Motor neuron (in vitro differentiated cells): ENCODE measurements at regions not wholly inside any gene's neighbourhood (a gene's known extent, or its start where the extent isn't known, plus 50 kb on each side); places are given as distances from the start of the nearest gene placed in this dataset.
A peak's percentile ranks its signal among the peaks of the same experiment; 100 is the strongest.
"Not testable (repeated sequence)": the region's sequence is repeated elsewhere in the genome, so short reads cannot be mapped to it uniquely, and the experiment has no call there.

Experiments
- ATAC-seq, 8 experiments: fragments of 200-7000 bp; cut with Tn5 transposase; replicated peaks in 6 of 8; 2 replicates each; pipeline ENCODE4 v1.8.0; 2021; ENCODE audit warnings: mild to moderate bottlenecking in 8 of 8, moderate library complexity in 8 of 8
- H3K27ac ChIP-seq, 2 donors: fragments of 250-450 bp; sonication (Bioruptor Pico); 2 replicates each; pipeline ENCODE4 v1.9.0; 2021; ENCODE audit warnings: antibody characterized with exemption in 2 of 2, mild to moderate bottlenecking in 2 of 2, moderate library complexity in 1 of 2
- H3K4me1 ChIP-seq, 2 donors: fragments of 250-450 bp; sonication (Bioruptor Pico); replicated peaks in 1 of 2; 2 replicates each; pipeline ENCODE4 v1.6.1; 2021; ENCODE audit warnings: antibody characterized with exemption in 2 of 2, mild to moderate bottlenecking in 2 of 2, moderate library complexity in 1 of 2
- H3K4me3 ChIP-seq, 5 donors: fragments of 250-450 bp; sonication (Bioruptor Pico); 2 replicates each; pipeline ENCODE4 v1.9.0; 2021; ENCODE audit warnings: antibody characterized with exemption in 5 of 5, mild to moderate bottlenecking in 5 of 5, moderate library complexity in 4 of 5
- WGBS, 10 experiments: fragments of 450-650 bp; shearing (Covaris generic); methylation state at CpG; one replicate each; pipeline ENCODE4 v1.0.0; 2022; 5-methylcytosine and 5-hydroxymethylcytosine counted together
- in situ Hi-C, 9 experiments: fragments of 400-800 bp; cut with MboI; loops; one replicate each; pipeline ENCODE4 v1.15.0; 2021; ENCODE audit warnings: low sequenced_read_pairs in 9 of 9, low pct_unique_long_range_greater_than_20kb in 2 of 9; ENCODE audit not compliant: unreplicated experiment in 9 of 9

- no peaks in the 10 kb centered on the region for H3K4me1 ChIP-seq
- H3K27ac ChIP-seq: no peak overlapping the region
- no peak overlapping the region for H3K4me3 ChIP-seq
- in situ Hi-C loops: no loop called here
- ATAC-seq: peak in 1 of 8 experiments; percentile 75
- WGBS, 10 experiments: 0 to 100% (median 78%) methylated on average over 1 to 2 of the region's 2 CpGs; no CpG with 5 or more reads in 1 of the 10 experiments
Measured at GRCh38 chr13:58461217-58461616, 829.7 kb downstream of the PCDH17 start.

GRCh38 chr13:58463841-58464240, 832.3 kb downstream of the PCDH17 start:
- Histone ChIP-seq H3K27ac (no peak overlapping the region), H3K4me3 (no peak overlapping the region), H3K4me1 (no peaks in the 10 kb centered on the region)
- in situ Hi-C loops: no loop called here
- no peak for ATAC-seq

- 0 to 91% (median 70%) methylated on average over 1 to 4 of the region's 4 CpGs; no CpG with 5 or more reads in 1 of the 10 experiments for WGBS, 10 experiments
- in situ Hi-C loops: no loop called here
- H3K4me1 ChIP-seq: no peaks in the 10 kb centered on the region
Measured at GRCh38 chr13:58467176-58467575, 835.6 kb downstream of the PCDH17 start.

GRCh38 chr13:58472483-58472882, 840.9 kb downstream of the PCDH17 start:
- in situ Hi-C loops: no loop called here
- no peak for ATAC-seq
- 0 to 100% (median 89%) methylated on average over 1 to 3 of the region's 3 CpGs; no CpG with 5 or more reads in 1 of the 10 experiments for WGBS, 10 experiments
- peaks cover 0 to 19% of the 10 kb centered on the region in 2 donors for H3K4me1 ChIP-seq
- no peak overlapping the region for H3K4me3 ChIP-seq
- no peak overlapping the region for H3K27ac ChIP-seq

More at GRCh38 chr13:58467176-58467575, 835.6 kb downstream of the PCDH17 start:
- H3K27ac ChIP-seq: no peak overlapping the region
- no peak overlapping the region for H3K4me3 ChIP-seq
- ATAC-seq: no peak

GRCh38 chr13:58474581-58474980, 843.0 kb downstream of the PCDH17 start:
- Histone ChIP-seq H3K4me1 (peaks cover 0 to 19% of the 10 kb centered on the region in 2 donors), H3K4me3 (no peak overlapping the region), H3K27ac (no peak overlapping the region)
- ATAC-seq: no peak
- in situ Hi-C loops: no loop called here

GRCh38 chr13:58476206-58476918, 844.8 kb downstream of the PCDH17 start:
- ATAC-seq: no peak
- Histone ChIP-seq H3K4me1 (peaks cover 0 to 19% of the 10 kb centered on the region in 2 donors), H3K27ac (no peak overlapping the region), H3K4me3 (no peak overlapping the region)
- in situ Hi-C loops: no loop called here
- WGBS, 10 experiments: 10 to 63% (median 37%) methylated on average over 2 to 6 of the region's 6 CpGs

- Histone ChIP-seq H3K27ac (no peak overlapping the region), H3K4me1 (peaks cover 0 to 9% of the 10 kb centered on the region in 2 donors), H3K4me3 (no peak overlapping the region)
- in situ Hi-C loops: no loop called here
- 0 to 75% (median 0%) methylated on average over 1 of the region's 1 CpG; no CpG with 5 or more reads in 3 of the 10 experiments for WGBS, 10 experiments
- no peak for ATAC-seq
Measured at GRCh38 chr13:58478858-58479257, 847.3 kb downstream of the PCDH17 start.

- Histone ChIP-seq H3K4me3 (no peak overlapping the region), H3K4me1 (peaks cover 0 to 8% of the 10 kb centered on the region in 2 donors), H3K27ac (no peak overlapping the region)
- 0 to 100% (median 54%) methylated on average over 1 of the region's 1 CpG; no CpG with 5 or more reads in 2 of the 10 experiments for WGBS, 10 experiments
- no peak for ATAC-seq
- in situ Hi-C loops: no loop called here
Measured at GRCh38 chr13:58480061-58480460, 848.5 kb downstream of the PCDH17 start.

GRCh38 chr13:58488251-58488650, 856.7 kb downstream of the PCDH17 start:
- ATAC-seq: no peak
- no peak overlapping the region for H3K27ac ChIP-seq
- in situ Hi-C loops: no loop called here
- no peak overlapping the region for H3K4me3 ChIP-seq
- no peaks in the 10 kb centered on the region for H3K4me1 ChIP-seq
- WGBS, 10 experiments: 0 to 100% (median 62%) methylated on average over 1 to 5 of the region's 5 CpGs; no CpG with 5 or more reads in 4 of the 10 experiments

GRCh38 chr13:58495668-58496067, 864.1 kb downstream of the PCDH17 start:
- Histone ChIP-seq H3K27ac (no peak overlapping the region), H3K4me1 (no peaks in the 10 kb centered on the region), H3K4me3 (no peak overlapping the region)
- in situ Hi-C loops: no loop called here
- WGBS, 10 experiments: 0 to 100% (median 90%) methylated on average over 1 to 2 of the region's 2 CpGs
- ATAC-seq: no peak

- Histone ChIP-seq H3K27ac (peak overlapping the region in 1 of 2 donors; percentile 53), H3K4me1 (peaks cover 11 to 16% of the 10 kb centered on the region in 2 donors), H3K4me3 (no peak overlapping the region)
- in situ Hi-C loops: no loop called here
- peak in 5 of 8 experiments; percentile 55 to 76 (median 67) for ATAC-seq
- WGBS, 10 experiments: 0 to 20% (median 5%) methylated on average over 1 of the region's 1 CpG; no CpG with 5 or more reads in 4 of the 10 experiments
Measured at GRCh38 chr13:58500938-58501337, 869.4 kb downstream of the PCDH17 start.

GRCh38 chr13:58504202-58504700, 872.7 kb downstream of the PCDH17 start:
- H3K27ac ChIP-seq, H3K4me3 ChIP-seq, in situ Hi-C loops, ATAC-seq: not testable (repeated sequence)
- WGBS, 10 experiments: 65 to 100% (median 96%) methylated on average over 1 to 4 of the region's 21 CpGs; no CpG with 5 or more reads in 7 of the 10 experiments
- peaks cover 11 to 16% of the 10 kb centered on the region in 2 donors for H3K4me1 ChIP-seq

- H3K27ac ChIP-seq, H3K4me3 ChIP-seq, in situ Hi-C loops, ATAC-seq: not testable (repeated sequence)
- 0 to 80% (median 33%) methylated on average over 1 to 3 of the region's 22 CpGs; no CpG with 5 or more reads in 7 of the 10 experiments for WGBS, 10 experiments
- H3K4me1 ChIP-seq: peaks cover 11 to 16% of the 10 kb centered on the region in 2 donors
Measured at GRCh38 chr13:58505262-58505920, 873.8 kb downstream of the PCDH17 start.
